Right hindlimb (tissue), 1 donor: ENCODE measurements at regions not wholly inside any gene's neighbourhood (a gene's known extent, or its start where the extent isn't known, plus 50 kb on each side); places are given as distances from the start of the nearest gene placed in this dataset.
A peak's percentile ranks its signal among the peaks of the same experiment; 100 is the strongest.
"Not testable (repeated sequence)": the region's sequence is repeated elsewhere in the genome, so short reads cannot be mapped to it uniquely, and the experiment has no call there.

Source experiments
- DNase-seq: peaks from one replicate; pipeline ENCODE4 v3.0.0-alpha.2; 2018

- DNase-seq, result peak; percentile 22
These were observed 825.2 kb downstream of the METTL4 start for GRCh38 chr18:1746131-1746530.

GRCh38 chr18:1751249-1751648, 820.1 kb downstream of the METTL4 start:
- no peak for DNase-seq

- DNase-seq, result no peak
These were observed 810.4 kb downstream of the METTL4 start for GRCh38 chr18:1760901-1761300.

- DNase-seq, result no peak
These were observed 797.0 kb downstream of the METTL4 start for GRCh38 chr18:1774261-1774660.

GRCh38 chr18:1777843-1778242, 793.5 kb downstream of the METTL4 start:
- DNase-seq, result no peak

GRCh38 chr18:1778496-1779178, 792.7 kb downstream of the METTL4 start:
- DNase-seq, result no peak

GRCh38 chr18:1779587-1779986, 791.7 kb downstream of the METTL4 start:
- no peak for DNase-seq

- no peak for DNase-seq
These were observed 787.2 kb downstream of the METTL4 start for GRCh38 chr18:1784113-1784512.

GRCh38 chr18:1785980-1786379, 785.3 kb downstream of the METTL4 start:
- DNase-seq, result not testable (repeated sequence)

GRCh38 chr18:1796636-1797035, 774.7 kb downstream of the METTL4 start:
- DNase-seq, result no peak

GRCh38 chr18:1797235-1797634, 774.1 kb downstream of the METTL4 start:
- DNase-seq, result no peak

- no peak for DNase-seq
These were observed 765.8 kb downstream of the METTL4 start for GRCh38 chr18:1805521-1805920.

- DNase-seq, result no peak
These were observed 764.3 kb downstream of the METTL4 start for GRCh38 chr18:1806884-1807615.

- no peak for DNase-seq
These were observed 760.0 kb downstream of the METTL4 start for GRCh38 chr18:1811282-1811681.

- peak; percentile 20 for DNase-seq
These were observed 746.0 kb downstream of the METTL4 start for GRCh38 chr18:1825296-1825695.

- DNase-seq, result no peak
These were observed 730.4 kb downstream of the METTL4 start for GRCh38 chr18:1840878-1841277.

- DNase-seq, result no peak
These were observed 724.7 kb downstream of the METTL4 start for GRCh38 chr18:1846640-1847039.

GRCh38 chr18:1848716-1849115, 722.6 kb downstream of the METTL4 start:
- DNase-seq, result no peak

- no peak for DNase-seq
These were observed 721.9 kb downstream of the METTL4 start for GRCh38 chr18:1849386-1849785.

GRCh38 chr18:1857281-1857680, 714.0 kb downstream of the METTL4 start:
- DNase-seq, result not testable (repeated sequence)

- no peak for DNase-seq
These were observed 709.8 kb downstream of the METTL4 start for GRCh38 chr18:1861473-1861872.

- DNase-seq, result no peak
These were observed 705.4 kb downstream of the METTL4 start for GRCh38 chr18:1865869-1866268.

- DNase-seq, result no peak
These were observed 699.0 kb downstream of the METTL4 start for GRCh38 chr18:1872274-1872673.

- DNase-seq, result no peak
These were observed 696.1 kb downstream of the METTL4 start for GRCh38 chr18:1875219-1875618.

GRCh38 chr18:1884623-1885022, 686.7 kb downstream of the METTL4 start:
- no peak for DNase-seq
